ENCODE measurements at regions not wholly inside any gene's neighbourhood (a gene's known extent, or its start where the extent isn't known, plus 50 kb on each side); places are given as distances from the start of the nearest gene placed in this dataset.

DNA sequence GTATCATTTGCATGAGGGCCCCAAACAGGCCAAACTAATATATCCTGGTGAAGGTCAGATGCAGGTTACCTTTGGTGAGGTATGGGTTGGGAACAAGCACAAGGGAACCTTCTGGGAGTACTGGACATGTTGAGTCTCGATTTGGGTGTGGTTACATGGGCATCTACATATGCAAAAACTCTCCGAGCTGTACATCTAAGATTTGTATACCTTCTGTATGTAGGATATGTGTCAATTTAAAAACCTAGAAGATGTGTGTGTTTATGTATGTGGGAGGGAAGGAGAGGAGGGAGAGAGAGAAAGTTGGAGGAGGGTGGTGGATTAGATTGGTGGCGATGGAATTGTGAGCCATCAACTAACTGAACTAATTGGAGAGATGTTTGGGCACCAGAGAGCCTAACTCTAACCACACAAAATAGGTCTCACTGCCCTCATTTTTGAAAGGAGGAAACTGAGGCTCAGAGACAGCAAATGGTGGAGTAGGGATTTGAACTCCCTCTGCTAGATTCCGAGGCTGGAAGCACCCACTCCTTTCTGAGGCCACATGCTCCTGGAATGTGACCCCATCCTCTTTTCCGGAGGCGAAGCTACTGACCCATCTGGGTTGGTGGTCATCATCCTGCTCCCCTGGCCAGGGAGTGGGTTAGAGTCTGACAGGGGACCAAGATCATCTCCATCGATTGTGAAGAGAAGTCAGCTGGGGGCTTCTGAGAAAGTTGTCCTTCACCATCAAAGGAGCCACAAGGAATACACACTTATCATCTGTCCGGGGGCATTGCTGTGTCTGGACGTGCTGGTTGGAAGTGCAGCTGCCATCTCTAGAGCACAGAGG lies 107.3 kb upstream of the MYCN start:
- TF ChIP-seq SMAD3 (CRISPR knock-in tag; IDR thresholded peaks at IDR 0.05; ENCODE audit: borderline replicate concordance) (no peak), ETV6 (CRISPR knock-in tag; IDR thresholded peaks at IDR 0.05) (no peak), TP53 (CRISPR knock-in tag; IDR thresholded peaks at IDR 0.05) (no peak), CREM (CRISPR knock-in tag; IDR thresholded peaks at IDR 0.05) (no peak), ZBTB21 (CRISPR knock-in tag; IDR thresholded peaks at IDR 0.05; ENCODE audit: borderline replicate concordance) (no peak), CREB1 (CRISPR knock-in tag; IDR thresholded peaks at IDR 0.05) (no peak), GTF2I (CRISPR knock-in tag; conservative IDR thresholded peaks at IDR 0.05) (no peak), ZNF121 (CRISPR knock-in tag; IDR thresholded peaks at IDR 0.05) (no peak), ATF1 (CRISPR knock-in tag; IDR thresholded peaks at IDR 0.05) (no peak)
- TF ChIP-seq, protein P1, sequence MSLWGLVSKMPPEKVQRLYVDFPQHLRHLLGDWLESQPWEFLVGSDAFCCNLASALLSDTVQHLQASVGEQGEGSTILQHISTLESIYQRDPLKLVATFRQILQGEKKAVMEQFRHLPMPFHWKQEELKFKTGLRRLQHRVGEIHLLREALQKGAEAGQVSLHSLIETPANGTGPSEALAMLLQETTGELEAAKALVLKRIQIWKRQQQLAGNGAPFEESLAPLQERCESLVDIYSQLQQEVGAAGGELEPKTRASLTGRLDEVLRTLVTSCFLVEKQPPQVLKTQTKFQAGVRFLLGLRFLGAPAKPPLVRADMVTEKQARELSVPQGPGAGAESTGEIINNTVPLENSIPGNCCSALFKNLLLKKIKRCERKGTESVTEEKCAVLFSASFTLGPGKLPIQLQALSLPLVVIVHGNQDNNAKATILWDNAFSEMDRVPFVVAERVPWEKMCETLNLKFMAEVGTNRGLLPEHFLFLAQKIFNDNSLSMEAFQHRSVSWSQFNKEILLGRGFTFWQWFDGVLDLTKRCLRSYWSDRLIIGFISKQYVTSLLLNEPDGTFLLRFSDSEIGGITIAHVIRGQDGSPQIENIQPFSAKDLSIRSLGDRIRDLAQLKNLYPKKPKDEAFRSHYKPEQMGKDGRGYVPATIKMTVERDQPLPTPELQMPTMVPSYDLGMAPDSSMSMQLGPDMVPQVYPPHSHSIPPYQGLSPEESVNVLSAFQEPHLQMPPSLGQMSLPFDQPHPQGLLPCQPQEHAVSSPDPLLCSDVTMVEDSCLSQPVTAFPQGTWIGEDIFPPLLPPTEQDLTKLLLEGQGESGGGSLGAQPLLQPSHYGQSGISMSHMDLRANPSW (CRISPR knock-in tag; conservative IDR thresholded peaks at IDR 0.05; ENCODE audit: low read depth): no peak
- TF ChIP-seq, protein P2, sequence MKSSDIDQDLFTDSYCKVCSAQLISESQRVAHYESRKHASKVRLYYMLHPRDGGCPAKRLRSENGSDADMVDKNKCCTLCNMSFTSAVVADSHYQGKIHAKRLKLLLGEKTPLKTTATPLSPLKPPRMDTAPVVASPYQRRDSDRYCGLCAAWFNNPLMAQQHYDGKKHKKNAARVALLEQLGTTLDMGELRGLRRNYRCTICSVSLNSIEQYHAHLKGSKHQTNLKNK (CRISPR knock-in tag; IDR thresholded peaks at IDR 0.05): no peak
- TF ChIP-seq, protein P3, sequence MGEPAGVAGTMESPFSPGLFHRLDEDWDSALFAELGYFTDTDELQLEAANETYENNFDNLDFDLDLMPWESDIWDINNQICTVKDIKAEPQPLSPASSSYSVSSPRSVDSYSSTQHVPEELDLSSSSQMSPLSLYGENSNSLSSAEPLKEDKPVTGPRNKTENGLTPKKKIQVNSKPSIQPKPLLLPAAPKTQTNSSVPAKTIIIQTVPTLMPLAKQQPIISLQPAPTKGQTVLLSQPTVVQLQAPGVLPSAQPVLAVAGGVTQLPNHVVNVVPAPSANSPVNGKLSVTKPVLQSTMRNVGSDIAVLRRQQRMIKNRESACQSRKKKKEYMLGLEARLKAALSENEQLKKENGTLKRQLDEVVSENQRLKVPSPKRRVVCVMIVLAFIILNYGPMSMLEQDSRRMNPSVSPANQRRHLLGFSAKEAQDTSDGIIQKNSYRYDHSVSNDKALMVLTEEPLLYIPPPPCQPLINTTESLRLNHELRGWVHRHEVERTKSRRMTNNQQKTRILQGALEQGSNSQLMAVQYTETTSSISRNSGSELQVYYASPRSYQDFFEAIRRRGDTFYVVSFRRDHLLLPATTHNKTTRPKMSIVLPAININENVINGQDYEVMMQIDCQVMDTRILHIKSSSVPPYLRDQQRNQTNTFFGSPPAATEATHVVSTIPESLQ (CRISPR knock-in tag; IDR thresholded peaks at IDR 0.05): no peak
- TF ChIP-seq, protein P4, sequence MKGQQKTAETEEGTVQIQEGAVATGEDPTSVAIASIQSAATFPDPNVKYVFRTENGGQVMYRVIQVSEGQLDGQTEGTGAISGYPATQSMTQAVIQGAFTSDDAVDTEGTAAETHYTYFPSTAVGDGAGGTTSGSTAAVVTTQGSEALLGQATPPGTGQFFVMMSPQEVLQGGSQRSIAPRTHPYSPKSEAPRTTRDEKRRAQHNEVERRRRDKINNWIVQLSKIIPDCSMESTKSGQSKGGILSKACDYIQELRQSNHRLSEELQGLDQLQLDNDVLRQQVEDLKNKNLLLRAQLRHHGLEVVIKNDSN (CRISPR knock-in tag; IDR thresholded peaks at IDR 0.05): no peak
- TF ChIP-seq, protein P5, sequence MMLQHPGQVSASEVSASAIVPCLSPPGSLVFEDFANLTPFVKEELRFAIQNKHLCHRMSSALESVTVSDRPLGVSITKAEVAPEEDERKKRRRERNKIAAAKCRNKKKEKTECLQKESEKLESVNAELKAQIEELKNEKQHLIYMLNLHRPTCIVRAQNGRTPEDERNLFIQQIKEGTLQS (CRISPR knock-in tag; conservative IDR thresholded peaks at IDR 0.05): no peak
- TF ChIP-seq, protein P6, sequence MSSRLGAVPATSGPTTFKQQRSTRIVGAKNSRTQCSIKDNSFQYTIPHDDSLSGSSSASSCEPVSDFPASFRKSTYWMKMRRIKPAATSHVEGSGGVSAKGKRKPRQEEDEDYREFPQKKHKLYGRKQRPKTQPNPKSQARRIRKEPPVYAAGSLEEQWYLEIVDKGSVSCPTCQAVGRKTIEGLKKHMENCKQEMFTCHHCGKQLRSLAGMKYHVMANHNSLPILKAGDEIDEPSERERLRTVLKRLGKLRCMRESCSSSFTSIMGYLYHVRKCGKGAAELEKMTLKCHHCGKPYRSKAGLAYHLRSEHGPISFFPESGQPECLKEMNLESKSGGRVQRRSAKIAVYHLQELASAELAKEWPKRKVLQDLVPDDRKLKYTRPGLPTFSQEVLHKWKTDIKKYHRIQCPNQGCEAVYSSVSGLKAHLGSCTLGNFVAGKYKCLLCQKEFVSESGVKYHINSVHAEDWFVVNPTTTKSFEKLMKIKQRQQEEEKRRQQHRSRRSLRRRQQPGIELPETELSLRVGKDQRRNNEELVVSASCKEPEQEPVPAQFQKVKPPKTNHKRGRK (CRISPR knock-in tag; IDR thresholded peaks at IDR 0.05; ENCODE audit: borderline replicate concordance): no peak
- TF ChIP-seq, protein P7, sequence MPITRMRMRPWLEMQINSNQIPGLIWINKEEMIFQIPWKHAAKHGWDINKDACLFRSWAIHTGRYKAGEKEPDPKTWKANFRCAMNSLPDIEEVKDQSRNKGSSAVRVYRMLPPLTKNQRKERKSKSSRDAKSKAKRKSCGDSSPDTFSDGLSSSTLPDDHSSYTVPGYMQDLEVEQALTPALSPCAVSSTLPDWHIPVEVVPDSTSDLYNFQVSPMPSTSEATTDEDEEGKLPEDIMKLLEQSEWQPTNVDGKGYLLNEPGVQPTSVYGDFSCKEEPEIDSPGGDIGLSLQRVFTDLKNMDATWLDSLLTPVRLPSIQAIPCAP (CRISPR knock-in tag; IDR thresholded peaks at IDR 0.05): no peak
- H3K4me3 Mint-ChIP-seq: no peak overlapping the region
- DNase-seq (ENCODE audit: low spot score): no peak
- CTCF ChIA-PET: no interaction called here
- ATAC-seq: no peak
- POLR2A ChIA-PET: no interaction called here
- H3K36me3 Mint-ChIP-seq: no peaks in the 10 kb centered on the region
- H3K4me1 Mint-ChIP-seq: no peaks in the 10 kb centered on the region
- no peak overlapping the region for H3K27ac Mint-ChIP-seq
- peaks cover 9% of the 10 kb centered on the region for H3K9me3 Mint-ChIP-seq
- H3K27me3 Mint-ChIP-seq (ENCODE audit: low read depth): no peaks in the 10 kb centered on the region; the same call in 1 of the 2 replicates

DNA sequence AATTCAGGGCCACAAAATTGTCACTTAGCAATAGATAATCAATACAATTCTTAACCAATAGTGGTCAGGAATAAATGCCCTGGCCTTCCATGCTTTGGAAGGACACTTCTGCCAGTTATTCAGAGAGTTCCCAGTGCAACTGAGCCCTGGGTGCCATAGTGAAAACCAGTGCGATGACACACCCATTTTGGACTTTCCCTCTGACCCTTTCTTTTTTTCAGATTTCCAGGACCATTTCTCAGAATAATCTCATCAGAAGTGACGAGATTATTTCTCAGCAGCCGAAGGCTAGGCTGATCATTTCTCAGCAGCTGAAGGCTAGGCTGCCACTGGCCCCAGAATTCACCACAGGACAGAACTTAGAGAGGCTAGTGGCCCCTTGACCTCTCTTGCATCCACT lies 106.6 kb upstream of the MYCN start:
- H3K9me3 Mint-ChIP-seq: peaks cover 9% of the 10 kb centered on the region

More for the DNA sequence above, 106.6 kb upstream of the MYCN start:
- ChIA-PET POLR2A (no interaction called here), CTCF (no interaction called here)
- no peak overlapping the region for H3K27ac Mint-ChIP-seq
- TF ChIP-seq JUN (CRISPR knock-in tag; IDR thresholded peaks at IDR 0.05): no peak
- H3K27me3 Mint-ChIP-seq (ENCODE audit: low read depth): no peaks in the 10 kb centered on the region; the same call in 1 of the 2 replicates
- no peaks in the 10 kb centered on the region for H3K36me3 Mint-ChIP-seq
- ATAC-seq (no peak), DNase-seq (ENCODE audit: low spot score) (no peak)
- no peak overlapping the region for H3K4me3 Mint-ChIP-seq
- H3K4me1 Mint-ChIP-seq: no peaks in the 10 kb centered on the region
